Thymus (tissue), 11 donors: ENCODE measurements at regions not wholly inside any gene's neighbourhood (a gene's known extent, or its start where the extent isn't known, plus 50 kb on each side); places are given as distances from the start of the nearest gene placed in this dataset.

Source experiments
- DNase-seq, 9 donors: peaks; one replicate each; pipeline ENCODE4 v3.0.0-alpha.2; 2013; ENCODE audit warnings: low spot score in 9 of 9, low read depth in 6 of 9, missing footprints in 1 of 9
- H3K27ac ChIP-seq, 2 donors: one replicate each; pipeline ENCODE4 v1.5.1; 2013; ENCODE audit warnings: control low read depth in 1 of 2, low read depth in 1 of 2, low read length in 1 of 2, mild to moderate bottlenecking in 1 of 2, moderate library complexity in 1 of 2
- H3K27me3 ChIP-seq, 2 donors: one replicate each; pipeline ENCODE4 v1.5.1; 2013; ENCODE audit warnings: low read length in 1 of 2; ENCODE audit not compliant: control insufficient read depth in 2 of 2, insufficient read depth in 1 of 2
- H3K36me3 ChIP-seq, 2 donors: one replicate each; pipeline ENCODE4 v1.5.1; 2013; ENCODE audit warnings: low read length in 1 of 2, mild to moderate bottlenecking in 1 of 2, moderate library complexity in 1 of 2; ENCODE audit not compliant: control insufficient read depth in 2 of 2, insufficient read depth in 2 of 2
- H3K4me1 ChIP-seq, 2 donors: one replicate each; pipeline ENCODE4 v1.5.1; 2013; ENCODE audit warnings: low read length in 2 of 2; ENCODE audit not compliant: control insufficient read depth in 2 of 2, insufficient read depth in 2 of 2
- H3K4me3 ChIP-seq, 2 donors: one replicate each; pipeline ENCODE4 v1.5.1; 2013; ENCODE audit warnings: low read length in 2 of 2, control low read depth in 1 of 2, mild to moderate bottlenecking in 1 of 2
- H3K9me3 ChIP-seq, 2 donors: one replicate each; pipeline ENCODE4 v1.5.1; 2013; ENCODE audit warnings: low read length in 1 of 2, mild to moderate bottlenecking in 1 of 2; ENCODE audit not compliant: control insufficient read depth in 2 of 2, insufficient read depth in 1 of 2
- WGBS: extraction: QIAGEN DNeasy Blood & Tissue Kit; methylation state at CpG from one replicate; pipeline ENCODE4 v1.1.7; 2013; 5-methylcytosine and 5-hydroxymethylcytosine counted together
- donor health status: healthy.

DNA sequence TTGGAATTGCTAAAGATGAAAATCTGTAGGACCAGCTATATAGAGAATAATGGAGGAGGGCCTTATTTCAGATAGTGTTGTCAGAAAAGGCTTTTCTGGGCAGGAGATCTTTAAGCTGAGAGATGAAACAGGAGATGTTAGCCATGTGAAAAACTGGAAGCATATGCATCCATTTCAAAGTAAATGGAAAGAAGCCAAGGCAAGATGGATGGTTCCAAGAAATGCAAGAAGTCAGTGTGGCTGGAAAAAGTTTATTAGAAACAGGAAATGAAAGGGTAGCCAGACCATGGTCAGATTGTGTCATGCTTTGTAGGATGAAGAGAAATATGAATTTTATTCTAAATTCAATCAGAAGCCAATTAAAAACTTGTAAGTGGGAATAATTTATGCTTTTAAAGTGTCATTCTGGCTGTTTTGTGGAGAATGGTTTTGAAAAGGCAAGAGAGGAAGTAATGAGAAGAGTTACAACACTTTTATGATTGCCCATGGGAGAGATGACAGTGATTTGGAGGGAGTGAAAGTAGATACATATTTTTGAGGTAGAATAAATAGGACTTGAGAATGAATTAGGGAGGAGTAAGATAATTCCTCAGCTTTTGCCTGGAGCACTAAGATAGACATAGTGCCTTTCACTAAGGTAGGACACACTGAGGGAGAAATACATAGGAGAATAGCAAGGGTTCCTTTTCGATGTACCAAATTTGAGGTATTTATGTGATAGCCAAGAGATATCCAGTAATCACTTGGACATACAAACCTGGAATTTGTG, 620.1 kb downstream of the HTR1B start:
- H3K27ac ChIP-seq: peak overlapping the region in 1 of 2 donors; percentile 60
- H3K36me3 ChIP-seq: no peaks in the 10 kb centered on the region
- H3K4me3 ChIP-seq: no peak overlapping the region
- DNase-seq: peak in 1 of 9 donors; percentile 13
- WGBS: 0% methylated on average over 1 of the region's 1 CpG
- H3K9me3 ChIP-seq: no peaks in the 10 kb centered on the region
- H3K4me1 ChIP-seq: no peaks in the 10 kb centered on the region
- H3K27me3 ChIP-seq: no peaks in the 10 kb centered on the region

DNA sequence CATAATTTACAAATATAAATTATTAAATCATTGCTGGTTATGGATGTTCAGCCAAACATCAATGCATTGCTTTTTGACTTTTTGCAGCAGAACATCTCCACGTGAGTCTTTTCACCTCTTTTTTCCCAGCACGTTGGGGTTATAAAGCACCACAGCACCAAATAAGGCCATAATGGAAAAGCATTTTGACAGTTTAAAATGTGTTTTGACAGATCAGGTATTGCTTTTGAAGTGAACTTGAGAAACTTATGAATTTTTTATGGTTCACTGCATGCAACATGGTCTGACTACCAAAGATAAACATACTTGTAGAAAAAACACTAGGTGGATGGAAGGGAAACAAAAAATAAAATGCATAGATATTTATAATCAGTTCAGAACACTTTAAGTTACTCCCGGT, 622.4 kb downstream of the HTR1B start:
- DNase-seq: no peak

DNA sequence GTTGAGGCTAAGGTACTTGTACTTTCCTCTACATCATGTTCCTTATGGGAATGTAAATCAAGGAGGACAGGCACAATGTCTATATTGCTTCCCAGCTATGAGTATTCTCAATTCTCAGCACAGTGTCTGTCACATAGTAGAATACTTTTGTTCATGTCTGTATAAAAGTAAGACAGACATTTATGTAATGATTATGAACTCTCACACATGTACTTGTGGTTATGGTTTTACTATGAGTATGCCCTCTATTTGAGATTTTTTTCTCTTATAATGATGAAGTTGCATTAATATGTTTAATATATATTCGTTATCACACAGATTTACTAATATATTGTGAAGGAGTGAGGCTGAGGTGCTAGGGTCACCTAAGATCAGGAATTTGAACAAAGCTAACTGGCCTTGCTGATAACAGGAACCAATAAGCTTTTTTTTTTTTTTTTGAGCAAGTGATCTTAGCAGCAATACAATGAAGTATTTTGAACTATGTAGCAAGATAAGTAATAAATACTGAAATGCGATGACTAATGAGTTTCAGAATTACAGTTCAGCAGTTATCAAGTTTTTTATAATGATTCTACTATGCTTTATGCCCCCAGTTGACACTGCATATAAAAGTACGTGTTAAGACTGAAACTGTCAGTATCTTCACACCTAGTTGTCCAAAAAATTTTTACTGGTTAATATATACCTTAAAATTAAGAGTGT, 623.1 kb downstream of the HTR1B start:
- no peak overlapping the region for H3K4me3 ChIP-seq
- H3K27me3 ChIP-seq: no peaks in the 10 kb centered on the region
- DNase-seq: no peak
- H3K4me1 ChIP-seq: no peaks in the 10 kb centered on the region
- WGBS: 88% methylated on average over 3 of the region's 3 CpGs
- no peaks in the 10 kb centered on the region for H3K9me3 ChIP-seq
- no peak overlapping the region for H3K27ac ChIP-seq
- no peaks in the 10 kb centered on the region for H3K36me3 ChIP-seq

More for the DNA sequence above, 622.4 kb downstream of the HTR1B start:
- H3K36me3 ChIP-seq: no peaks in the 10 kb centered on the region
- H3K4me3 ChIP-seq: no peak overlapping the region
- no peak overlapping the region for H3K27ac ChIP-seq
- no peaks in the 10 kb centered on the region for H3K27me3 ChIP-seq
- H3K4me1 ChIP-seq: no peaks in the 10 kb centered on the region
- 89% methylated on average over 3 of the region's 3 CpGs for WGBS
- H3K9me3 ChIP-seq: no peaks in the 10 kb centered on the region

DNA sequence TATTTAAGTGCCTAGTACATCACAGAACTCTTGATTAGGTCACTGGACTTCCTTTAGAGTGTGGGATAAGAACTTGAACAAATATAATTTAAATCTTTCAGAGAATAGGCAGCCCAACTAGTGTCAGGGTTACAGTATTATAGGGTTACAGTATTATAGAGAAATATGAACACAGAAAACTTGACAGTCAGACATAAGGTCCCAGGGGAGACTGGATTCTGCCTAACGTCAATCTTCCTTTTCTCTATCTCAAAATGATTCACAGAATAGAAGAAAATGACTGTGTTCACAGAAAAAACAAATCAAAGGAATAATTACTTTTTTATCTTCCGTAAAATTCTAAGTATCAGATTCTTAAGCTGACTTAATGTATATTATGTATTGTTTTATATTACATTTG, 623.8 kb downstream of the HTR1B start:
- Histone ChIP-seq H3K9me3 (no peaks in the 10 kb centered on the region), H3K27ac (no peak overlapping the region), H3K36me3 (no peaks in the 10 kb centered on the region), H3K27me3 (no peaks in the 10 kb centered on the region), H3K4me1 (no peaks in the 10 kb centered on the region), H3K4me3 (no peak overlapping the region)
- no peak for DNase-seq
- 94% methylated on average over 2 of the region's 2 CpGs for WGBS

DNA sequence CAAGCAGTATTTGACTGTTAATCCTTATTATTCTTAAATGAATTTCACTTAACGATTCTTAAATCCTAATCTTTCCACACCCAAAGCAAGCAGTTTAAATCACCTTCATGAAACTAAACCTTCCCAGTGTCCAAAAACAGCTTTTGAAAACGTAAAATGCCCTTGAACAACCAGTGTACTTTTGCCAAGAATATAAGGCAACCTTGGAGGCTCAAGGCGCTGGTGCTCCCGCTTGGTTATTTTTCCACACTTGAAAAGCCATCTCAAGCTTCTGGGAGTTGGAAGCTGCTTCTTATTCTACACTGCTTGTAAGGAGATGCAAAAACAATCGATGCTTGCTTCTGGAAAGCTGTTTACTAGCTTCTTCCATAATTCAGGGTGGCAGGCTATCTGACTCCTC, 625.7 kb downstream of the HTR1B start:
- no peaks in the 10 kb centered on the region for H3K36me3 ChIP-seq
- no peaks in the 10 kb centered on the region for H3K9me3 ChIP-seq
- DNase-seq: no peak
- H3K27ac ChIP-seq: no peak overlapping the region
- no peaks in the 10 kb centered on the region for H3K4me1 ChIP-seq
- H3K4me3 ChIP-seq: no peak overlapping the region
- no peaks in the 10 kb centered on the region for H3K27me3 ChIP-seq
- WGBS: 84% methylated on average over 5 of the region's 5 CpGs

DNA sequence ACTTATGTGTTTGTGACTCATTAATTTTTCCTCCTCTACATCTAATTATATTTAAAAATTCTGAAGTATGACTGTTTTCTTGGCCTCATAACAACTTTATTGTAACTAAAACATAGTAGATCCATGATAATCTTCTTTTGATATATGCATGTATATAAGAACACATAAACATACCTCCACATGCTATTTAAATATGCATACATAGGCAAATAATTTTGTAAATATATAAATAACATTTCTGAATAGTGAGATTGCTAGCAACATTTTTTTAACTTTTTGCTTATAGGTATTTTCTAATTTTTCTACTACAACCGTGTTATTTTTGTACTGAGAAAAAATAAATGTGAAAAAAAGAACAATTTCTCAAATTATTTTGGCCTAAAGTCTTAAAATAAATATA, 627.6 kb downstream of the HTR1B start:
- H3K9me3 ChIP-seq: no peaks in the 10 kb centered on the region
- H3K27ac ChIP-seq: no peak overlapping the region
- no peaks in the 10 kb centered on the region for H3K27me3 ChIP-seq
- H3K4me3 ChIP-seq: no peak overlapping the region
- no peaks in the 10 kb centered on the region for H3K4me1 ChIP-seq
- no peak for DNase-seq
- 90% methylated on average over 1 of the region's 1 CpG for WGBS
- no peaks in the 10 kb centered on the region for H3K36me3 ChIP-seq

DNA sequence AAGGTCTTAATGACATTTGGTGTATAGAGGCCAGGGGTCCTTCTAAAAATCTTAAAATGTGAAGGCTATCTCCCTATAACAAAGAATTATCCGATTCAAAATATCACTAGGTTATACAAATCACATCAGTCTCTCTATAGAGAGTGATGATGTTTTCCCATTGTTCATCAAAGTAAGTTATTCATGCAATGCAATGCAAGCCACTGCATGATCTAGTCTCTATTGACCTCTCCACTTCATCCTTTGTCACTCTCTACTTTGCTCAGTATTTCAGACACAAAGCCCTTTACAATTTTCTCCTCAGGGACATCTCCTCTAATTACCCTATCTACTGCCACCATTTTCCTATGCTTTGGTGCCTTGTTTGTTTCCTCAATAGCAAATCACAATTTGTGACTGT, 628.0 kb downstream of the HTR1B start:
- H3K27me3 ChIP-seq: no peaks in the 10 kb centered on the region
- H3K36me3 ChIP-seq: no peaks in the 10 kb centered on the region
- no peak overlapping the region for H3K27ac ChIP-seq
- WGBS: 44% methylated on average over 1 of the region's 1 CpG
- H3K4me3 ChIP-seq: no peak overlapping the region
- no peaks in the 10 kb centered on the region for H3K4me1 ChIP-seq
- no peak for DNase-seq
- no peaks in the 10 kb centered on the region for H3K9me3 ChIP-seq

DNA sequence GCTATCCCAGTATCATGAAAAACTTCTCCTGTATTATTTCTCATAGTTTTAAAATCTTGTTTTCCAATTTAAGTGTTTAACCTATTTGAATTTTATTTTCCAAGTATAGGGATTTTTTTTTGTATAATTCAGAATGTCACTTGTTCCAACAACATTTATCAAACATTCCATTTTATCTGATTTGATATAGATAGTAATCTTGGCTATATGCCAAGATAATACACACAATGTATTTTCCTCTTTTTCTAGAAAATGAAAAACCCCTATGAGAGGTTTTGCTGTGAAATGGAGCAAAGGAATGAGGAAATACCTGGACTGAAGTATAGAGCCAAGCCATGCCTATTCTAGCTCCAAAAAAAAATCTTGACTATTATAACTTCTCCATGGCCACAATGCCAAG, 628.9 kb downstream of the HTR1B start:
- Histone ChIP-seq H3K36me3 (no peaks in the 10 kb centered on the region), H3K27ac (no peak overlapping the region), H3K27me3 (no peaks in the 10 kb centered on the region), H3K4me3 (no peak overlapping the region), H3K9me3 (no peaks in the 10 kb centered on the region), H3K4me1 (no peaks in the 10 kb centered on the region)
- DNase-seq: no peak

DNA sequence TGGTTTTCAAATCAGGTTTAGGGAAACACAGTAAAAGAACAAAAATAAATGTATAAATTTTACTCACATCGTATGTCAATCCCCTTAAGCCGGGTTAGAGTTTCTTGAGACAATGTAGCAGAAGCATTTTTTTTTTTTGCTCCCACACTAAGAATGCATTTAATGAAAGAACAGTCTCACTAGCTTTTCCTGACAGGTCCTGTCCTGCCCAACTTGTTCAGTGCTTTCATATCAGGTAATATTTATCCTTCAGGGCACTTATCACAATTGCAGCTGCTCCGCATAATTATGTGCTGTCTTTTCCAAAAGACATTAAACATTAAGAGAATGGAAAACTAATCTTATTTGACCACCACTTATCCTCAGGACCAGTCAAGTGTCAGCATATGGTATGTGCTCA, 632.0 kb downstream of the HTR1B start:
- no peaks in the 10 kb centered on the region for H3K9me3 ChIP-seq
- H3K36me3 ChIP-seq: no peaks in the 10 kb centered on the region
- H3K4me1 ChIP-seq: no peaks in the 10 kb centered on the region
- no peak overlapping the region for H3K4me3 ChIP-seq
- no peak for DNase-seq
- no peaks in the 10 kb centered on the region for H3K27me3 ChIP-seq
- WGBS: 59% methylated on average over 3 of the region's 3 CpGs
- no peak overlapping the region for H3K27ac ChIP-seq
